GM12865 (cell line): ENCODE measurements at regions not wholly inside any gene's neighbourhood (a gene's known extent, or its start where the extent isn't known, plus 50 kb on each side); places are given as distances from the start of the nearest gene placed in this dataset.

Source experiments
- DNase-seq: peaks from one replicate; pipeline ENCODE4 v3.0.0; 2010; ENCODE audit warnings: low read depth
- H3K4me3 ChIP-seq: 2 replicates; pipeline ENCODE4 v1.5.1; 2011; ENCODE audit warnings: mild to moderate bottlenecking, low read depth, low read length, control low read depth
- CTCF ChIP-seq: IDR thresholded peaks from 2 replicates; pipeline ENCODE4 v1.5.1; 2011; ENCODE audit warnings: low read length, control low read depth, low read depth, inconsistent platforms; ENCODE audit not compliant: insufficient read depth; ENCODE audit errors: missing control alignments

GRCh38 chr9:27732494-27732893, 159.2 kb upstream of the C9orf72 start:
- H3K4me3 ChIP-seq: no peak overlapping the region
- no peak for DNase-seq
- no peak for TF ChIP-seq CTCF

- H3K4me3 ChIP-seq: no peak overlapping the region
- no peak for TF ChIP-seq CTCF
- no peak for DNase-seq
Observed at GRCh38 chr9:27743490-27743889, 170.2 kb upstream of the C9orf72 start.

DNA sequence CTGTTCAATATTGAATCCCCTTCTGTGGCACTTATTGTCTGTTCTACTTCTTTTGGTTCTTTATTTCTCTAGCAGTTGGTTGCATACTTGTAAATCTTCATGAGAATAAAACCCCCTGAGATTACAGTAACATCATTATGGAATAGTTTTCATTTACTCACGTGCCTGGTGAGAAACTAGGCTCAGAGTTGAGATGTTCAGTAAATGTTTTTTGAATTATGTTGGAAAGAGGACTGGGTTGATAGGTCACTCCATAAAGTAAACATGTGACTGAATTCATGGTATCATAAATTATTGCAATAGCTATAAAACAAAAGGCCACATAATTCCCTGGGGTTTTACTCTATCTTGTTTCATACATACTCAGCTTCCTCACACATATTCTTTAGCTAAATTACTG, 174.2 kb upstream of the C9orf72 start:
- no peak for DNase-seq
- no peak for TF ChIP-seq CTCF
- H3K4me3 ChIP-seq: no peak overlapping the region

- DNase-seq: no peak
- no peak for TF ChIP-seq CTCF
- H3K4me3 ChIP-seq: no peak overlapping the region
Observed at GRCh38 chr9:27749838-27750237, 176.6 kb upstream of the C9orf72 start.

DNA sequence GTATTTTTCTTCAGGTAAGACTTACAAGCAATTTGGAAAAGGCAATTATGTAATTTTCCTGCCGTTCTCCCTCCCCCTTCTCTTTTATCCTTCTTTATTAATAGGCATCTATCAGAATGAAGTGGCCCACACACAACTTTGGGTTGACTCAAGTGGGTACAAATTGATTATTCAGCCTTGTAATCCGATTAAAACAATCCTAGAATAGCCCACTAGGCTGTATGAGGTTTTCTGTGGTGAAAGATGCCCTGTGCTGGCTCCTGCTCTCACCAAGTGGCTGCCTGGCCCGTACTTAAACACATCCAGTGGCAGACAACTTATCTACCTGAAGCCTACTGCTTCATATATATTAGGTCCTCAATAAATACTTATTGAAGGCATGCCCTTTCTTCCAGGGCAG, 177.3 kb upstream of the C9orf72 start:
- no peak for TF ChIP-seq CTCF
- DNase-seq: no peak
- no peak overlapping the region for H3K4me3 ChIP-seq

- DNase-seq: no peak
- H3K4me3 ChIP-seq: no peak overlapping the region
- no peak for TF ChIP-seq CTCF
Observed at GRCh38 chr9:27752069-27752468, 178.8 kb upstream of the C9orf72 start.

DNA sequence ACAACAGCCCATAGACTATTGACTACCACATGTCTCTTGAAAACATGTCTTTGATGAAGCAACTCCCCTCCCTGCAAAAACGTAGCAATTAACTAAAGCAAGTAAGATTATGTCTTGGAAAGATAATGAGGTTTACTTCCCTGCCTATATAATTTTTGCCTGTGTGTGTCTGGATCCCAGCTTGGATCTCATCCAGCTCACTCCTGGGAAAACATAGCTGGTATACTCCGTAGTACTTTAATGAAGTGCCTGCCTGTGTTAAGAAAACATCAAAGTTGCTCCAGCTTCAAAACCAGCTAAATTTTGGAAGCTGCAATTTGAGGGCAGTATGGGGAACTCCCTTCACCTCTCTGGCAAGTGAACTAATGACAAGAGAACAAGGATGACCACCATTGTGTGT, 182.6 kb upstream of the C9orf72 start:
- H3K4me3 ChIP-seq: no peak overlapping the region
- no peak for DNase-seq
- TF ChIP-seq CTCF: no peak
